OCI-LY7 (cell line): ENCODE measurements at regions not wholly inside any gene's neighbourhood (a gene's known extent, or its start where the extent isn't known, plus 50 kb on each side); places are given as distances from the start of the nearest gene placed in this dataset.

Source experiments
- CTCF ChIP-seq: fragments of 200-600 bp; sonication (generic); conservative IDR thresholded peaks from 2 replicates; pipeline ENCODE4 v1.5.1; 2014; ENCODE audit warnings: mild to moderate bottlenecking, antibody characterized with exemption, low read length, moderate library complexity, mixed read lengths
- EZH2phosphoT487 ChIP-seq: fragments of 200-600 bp; sonication (generic); IDR thresholded peaks from 2 replicates; pipeline ENCODE4 v1.6.1; 2018; ENCODE audit warnings: low read depth, borderline replicate concordance, mild to moderate bottlenecking, mixed run types, antibody characterized with exemption, low read length, moderate library complexity, mixed read lengths

- no peak for TF ChIP-seq CTCF
- no peak for TF ChIP-seq EZH2phosphoT487
Measured at GRCh38 chr4:12746221-12746620, 737.9 kb downstream of the RAB28 start.
